Heart left ventricle (tissue), 16 donors: ENCODE measurements at regions not wholly inside any gene's neighbourhood (a gene's known extent, or its start where the extent isn't known, plus 50 kb on each side); places are given as distances from the start of the nearest gene placed in this dataset.

Source experiments
- ATAC-seq, 4 donors: fragments of 200-7000 bp; cut with Tn5 transposase; one replicate each; pipeline ENCODE4 v1.9.1; 2020 to 2022; ENCODE audit warnings: moderate library complexity in 4 of 4, mild to moderate bottlenecking in 3 of 4, moderate number of reproducible peaks in 1 of 4
- DNase-seq, 5 donors: peaks; one replicate each; pipeline ENCODE4 v3.0.0-alpha.2; 2020
- H3K27ac ChIP-seq, 12 donors: fragments of 200-600 bp; sonication (generic) in 4 of 12; one replicate each; pipeline versions ENCODE4 v1.5.0 to v1.8.0; 2016 to 2022; ENCODE audit warnings: mild to moderate bottlenecking in 2 of 12
- H3K27me3 ChIP-seq, 9 donors: fragments of 200-600 bp; sonication (generic) in 2 of 9; one replicate each; pipeline versions ENCODE4 v1.5.1 to v1.8.0; 2016 to 2022; ENCODE audit warnings: mild to moderate bottlenecking in 3 of 9
- H3K36me3 ChIP-seq, 9 donors: fragments of 200-600 bp; sonication (generic) in 2 of 9; one replicate each; pipeline versions ENCODE4 v1.5.0 to v1.8.0; 2018 to 2022; ENCODE audit warnings: mild to moderate bottlenecking in 2 of 9
- H3K4me1 ChIP-seq, 12 donors: fragments of 200-600 bp; sonication (generic) in 4 of 12; one replicate each; pipeline versions ENCODE4 v1.5.0 to v1.8.0; 2016 to 2022; ENCODE audit warnings: mild to moderate bottlenecking in 3 of 12
- H3K4me3 ChIP-seq, 12 donors: fragments of 200-600 bp; sonication (generic) in 4 of 12; one replicate each; pipeline versions ENCODE4 v1.5.0 to v1.8.0; 2017 to 2022; ENCODE audit warnings: mild to moderate bottlenecking in 9 of 12, moderate library complexity in 4 of 12
- H3K9me3 ChIP-seq, 12 donors: fragments of 200-600 bp; sonication (generic) in 4 of 12; one replicate each; pipeline versions ENCODE4 v1.5.0 to v1.8.0; 2016 to 2022; ENCODE audit warnings: mild to moderate bottlenecking in 1 of 12
- POLR2A ChIP-seq, 2 donors: fragments of 450-650 bp; IDR thresholded peaks; one replicate each; pipeline ENCODE4 v1.6.1; 2017; ENCODE audit warnings: antibody characterized with exemption in 2 of 2, mild to moderate bottlenecking in 2 of 2, moderate library complexity in 2 of 2
- WGBS, 4 donors: extraction: QIAGEN DNeasy Blood & Tissue Kit in 2 of 4; methylation state at CpG; one replicate each; pipeline versions ENCODE4 v1.1.5 to v1.1.7; 2013 to 2018; 5-methylcytosine and 5-hydroxymethylcytosine counted together
- intact Hi-C, 10 donors: fragments of 100-400 bp; cut with DNase I; formaldehyde crosslinking; loops; one replicate each; pipeline versions ENCODE4 v1.11.1 to v1.14.2; 2022
- TF ChIP-seq, protein P1 (sequence below), 12 donors: fragments of 200-600 bp; sonication (generic) in 4 of 12; IDR thresholded peaks; one replicate each; pipeline versions ENCODE4 v1.5.0 to v1.8.0; 2018 to 2022; ENCODE audit warnings: antibody characterized with exemption in 12 of 12, mild to moderate bottlenecking in 5 of 12
- donor health status: ischemic (EF 13 %, LVEDD 7.1; RV severe dilation, severe dysfunction).
- donor health status: healthy with polysubstance abuse.
- donor health status: DM: no; HTN: yes; CAD: no.
- donor health status: DM: no; HTN: no; CAD: no.
- donor health status: ischemic (EF 25% LVEDD 6.9; RV normal size, moderate dysfunction).
- donor health status: ischemic (EF 25% LVEDD 5.7; RV mildly dilated, moderate dysfunction).
- donor health status: healthy.
- donor health status: DM: yes; HTN: yes; CAD: no.
- donor health status: ischemic (EF 35%, LVEDD 5.7; RV mildly dilated, moderate dysfunction).
- donor health status: nonischemic (EF 11% LVEDD 7.7; RV severe dilation, severe dysfunction).
- donor health status: DM: yes; HTN: yes; CAD: no.
- donor health status: PGD.
- donor health status: ischemic (EF 29% LVEDD 5.4; RV normal size, mild dysfunction).
- donor health status: nonischemic (EF 23%, LVEDD 6.1; RV moderate dilation, normal function).

DNA sequence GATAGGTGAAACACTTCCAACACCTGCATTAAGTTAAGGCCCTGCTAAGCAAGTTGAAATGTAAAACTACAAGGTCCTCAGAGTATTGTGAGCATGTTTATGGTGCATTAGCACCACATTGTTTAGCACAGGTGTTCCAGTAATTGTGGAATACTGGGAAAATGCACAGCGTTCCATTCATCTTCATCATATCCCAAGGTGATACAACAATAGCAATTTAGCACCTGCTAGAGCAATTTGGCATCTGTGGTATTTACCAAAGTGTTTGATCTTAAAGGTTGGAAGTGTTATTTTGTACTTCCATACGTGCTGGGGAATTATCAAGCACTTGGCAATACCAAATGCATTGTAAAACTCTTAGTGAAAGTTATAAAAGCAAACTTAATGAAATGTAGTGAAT, 266.8 kb downstream of the CYLC2 start:
- Histone ChIP-seq H3K36me3 (no peaks in the 10 kb centered on the region), H3K4me1 (no peaks in the 10 kb centered on the region), H3K4me3 (no peak overlapping the region), H3K27ac (no peak overlapping the region), H3K27me3 (no peaks in the 10 kb centered on the region), H3K9me3 (peaks cover 0 to 7% (median 0%) of the 10 kb centered on the region in 12 donors)
- no peak for ATAC-seq
- intact Hi-C loops: no loop called here
- no peak for DNase-seq
- WGBS, 4 donors: 60 to 73% (median 66%) methylated on average over 2 of the region's 2 CpGs
- TF ChIP-seq, protein P1, sequence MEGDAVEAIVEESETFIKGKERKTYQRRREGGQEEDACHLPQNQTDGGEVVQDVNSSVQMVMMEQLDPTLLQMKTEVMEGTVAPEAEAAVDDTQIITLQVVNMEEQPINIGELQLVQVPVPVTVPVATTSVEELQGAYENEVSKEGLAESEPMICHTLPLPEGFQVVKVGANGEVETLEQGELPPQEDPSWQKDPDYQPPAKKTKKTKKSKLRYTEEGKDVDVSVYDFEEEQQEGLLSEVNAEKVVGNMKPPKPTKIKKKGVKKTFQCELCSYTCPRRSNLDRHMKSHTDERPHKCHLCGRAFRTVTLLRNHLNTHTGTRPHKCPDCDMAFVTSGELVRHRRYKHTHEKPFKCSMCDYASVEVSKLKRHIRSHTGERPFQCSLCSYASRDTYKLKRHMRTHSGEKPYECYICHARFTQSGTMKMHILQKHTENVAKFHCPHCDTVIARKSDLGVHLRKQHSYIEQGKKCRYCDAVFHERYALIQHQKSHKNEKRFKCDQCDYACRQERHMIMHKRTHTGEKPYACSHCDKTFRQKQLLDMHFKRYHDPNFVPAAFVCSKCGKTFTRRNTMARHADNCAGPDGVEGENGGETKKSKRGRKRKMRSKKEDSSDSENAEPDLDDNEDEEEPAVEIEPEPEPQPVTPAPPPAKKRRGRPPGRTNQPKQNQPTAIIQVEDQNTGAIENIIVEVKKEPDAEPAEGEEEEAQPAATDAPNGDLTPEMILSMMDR (IDR thresholded peaks at IDR 0.05): no peak
- TF ChIP-seq POLR2A (IDR thresholded peaks at IDR 0.05): no peak

DNA sequence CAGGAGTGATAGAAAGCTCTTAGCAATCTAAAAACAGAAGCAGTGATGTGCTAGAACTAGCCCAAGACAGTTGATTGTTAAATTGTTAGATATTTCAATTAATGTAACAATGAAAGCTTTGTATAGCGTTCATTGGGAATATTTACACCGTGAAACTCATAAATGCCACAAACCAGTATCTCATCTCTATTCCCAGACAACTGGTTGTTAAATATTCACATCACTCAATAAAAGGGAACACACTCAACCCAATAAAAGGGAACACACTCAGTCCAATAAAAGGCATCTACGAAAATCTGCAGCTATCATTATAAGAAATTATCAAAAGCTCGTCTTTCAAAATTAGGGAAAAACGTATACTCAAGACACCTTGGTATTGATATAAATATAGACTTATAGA, 270.9 kb downstream of the CYLC2 start:
- no peaks in the 10 kb centered on the region for H3K27me3 ChIP-seq
- H3K9me3 ChIP-seq: peaks cover 0 to 13% (median 0%) of the 10 kb centered on the region in 12 donors
- no peak overlapping the region for H3K27ac ChIP-seq
- H3K4me1 ChIP-seq: no peaks in the 10 kb centered on the region
- 79 to 85% (median 81%) methylated on average over 5 of the region's 5 CpGs for WGBS, 4 donors
- no peak overlapping the region for H3K4me3 ChIP-seq
- ATAC-seq: no peak
- no peaks in the 10 kb centered on the region for H3K36me3 ChIP-seq
- intact Hi-C loops: no loop called here
- TF ChIP-seq POLR2A (IDR thresholded peaks at IDR 0.05): no peak
- TF ChIP-seq, protein P1 (IDR thresholded peaks at IDR 0.05): no peak
- no peak for DNase-seq

DNA sequence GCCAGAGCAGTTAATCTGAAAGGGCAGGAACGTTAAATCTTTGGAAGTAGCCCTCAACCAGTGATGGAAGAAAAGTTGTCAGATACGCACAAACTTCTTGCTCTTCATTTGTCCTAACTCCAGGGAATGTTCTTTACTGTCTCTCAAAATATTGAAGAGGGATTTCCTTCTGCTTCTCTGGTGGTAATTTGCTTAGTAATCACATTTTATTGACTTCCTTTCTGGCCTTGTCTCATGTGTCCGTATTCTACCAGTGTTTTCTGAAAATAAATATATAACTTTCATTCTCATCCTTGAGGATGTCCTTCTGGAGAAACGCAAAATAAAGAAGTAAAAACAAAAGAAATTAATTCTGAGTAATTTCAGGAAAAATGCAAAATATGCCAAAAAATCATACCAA, 282.1 kb downstream of the CYLC2 start:
- no peak overlapping the region for H3K4me3 ChIP-seq
- WGBS, 4 donors: 70 to 86% (median 76%) methylated on average over 4 of the region's 4 CpGs
- H3K36me3 ChIP-seq: no peaks in the 10 kb centered on the region
- H3K9me3 ChIP-seq: peaks cover 0 to 14% (median under 1%) of the 10 kb centered on the region in 12 donors
- intact Hi-C loops: no loop called here
- no peaks in the 10 kb centered on the region for H3K27me3 ChIP-seq
- no peak for ATAC-seq
- DNase-seq: no peak
- TF ChIP-seq POLR2A (IDR thresholded peaks at IDR 0.05): no peak
- TF ChIP-seq, protein P1 (IDR thresholded peaks at IDR 0.05): no peak
- no peaks in the 10 kb centered on the region for H3K4me1 ChIP-seq
- H3K27ac ChIP-seq: no peak overlapping the region

DNA sequence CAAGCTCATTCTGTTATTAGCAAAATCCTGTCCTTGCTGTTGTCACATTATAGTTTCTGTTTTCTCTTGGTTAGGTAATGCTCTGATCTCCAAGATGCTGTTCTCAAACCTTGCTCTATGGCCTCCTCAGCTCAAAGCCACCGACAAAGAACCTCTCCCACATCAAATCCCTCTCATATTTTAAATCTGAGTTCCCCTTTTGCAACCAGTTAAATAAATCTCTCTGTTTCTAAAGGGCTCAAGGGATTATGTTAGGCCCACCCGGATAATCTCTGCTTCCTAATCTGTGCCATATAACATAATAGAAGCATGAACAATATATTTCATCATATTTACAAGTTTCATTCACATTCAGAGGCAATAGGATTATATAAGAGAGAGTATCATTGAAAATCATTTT, 286.0 kb downstream of the CYLC2 start:
- DNase-seq (no peak), ATAC-seq (no peak)
- TF ChIP-seq POLR2A (IDR thresholded peaks at IDR 0.05): no peak
- TF ChIP-seq, protein P1 (IDR thresholded peaks at IDR 0.05): no peak
- Histone ChIP-seq H3K4me1 (no peaks in the 10 kb centered on the region), H3K27me3 (no peaks in the 10 kb centered on the region), H3K36me3 (no peaks in the 10 kb centered on the region), H3K27ac (no peak overlapping the region), H3K4me3 (no peak overlapping the region), H3K9me3 (no peaks in the 10 kb centered on the region)
- 68 to 80% (median 75%) methylated on average over 2 of the region's 2 CpGs for WGBS, 4 donors
- intact Hi-C loops: no loop called here
